HepG2 (cell line): ENCODE measurements at regions not wholly inside any gene's neighbourhood (a gene's known extent, or its start where the extent isn't known, plus 50 kb on each side); places are given as distances from the start of the nearest gene placed in this dataset.

ENCODE experiments used
- ATAC-seq: fragments of 200-7000 bp; cut with Tn5 transposase; 3 replicates; pipeline ENCODE4 v1.9.1; 2020; ENCODE audit warnings: mild to moderate bottlenecking, moderate library complexity
- BruUV-seq: library from RNA; stranded (reverse); fragments of 400-500 nt; replicated peaks from 2 replicates; lab custom pipeline; 2021; lab: Mats Ljungman, UMichigan
- CTCF ChIA-PET: fragments of 300-600 bp; formaldehyde crosslinking; extraction: SDS; loops from one replicate; lab custom pipeline; 2021; ENCODE audit warnings: low total read pairs, inconsistent platforms, low intra/inter-chr PET ratio; lab: Yijun Ruan, JAX
- POLR2A ChIA-PET: fragments of 350-600 bp; sonication (Branson Sonifier 250); formaldehyde crosslinking; loops from one replicate; lab custom pipeline; 2020; ENCODE audit warnings: antibody characterized with exemption, inconsistent platforms; lab: Yijun Ruan, JAX
- DNase-seq: peaks from one replicate; pipeline ENCODE4 v3.0.0-alpha.2; 2015; ENCODE audit warnings: low spot score
- FAIRE-seq: peaks from 3 replicates; lab custom pipeline; 2011; peaks lifted over from hg19 to GRCh38; lab: Jason Lieb, UNC
- H2AFZ ChIP-seq: one replicate; pipeline ENCODE4 v1.6.1; 2011; ENCODE audit warnings: low read length, inconsistent platforms
- H3K27ac ChIP-seq: fragments of 300-600 bp; 3 replicates; pipeline ENCODE4 v1.8.0; 2011; ENCODE audit warnings: mixed run types, mild to moderate bottlenecking, mixed read lengths, low read length, inconsistent platforms; ENCODE audit not compliant: insufficient read depth; ENCODE audit errors: extremely low read length
- H3K27me3 ChIP-seq, 2 experiments: fragments of 200-600 bp in 1 of 2; 2 replicates in 1 of 2; 3 replicates in 1 of 2; pipeline versions ENCODE4 v1.6.0 to v1.8.0; 2011; ENCODE audit warnings: low read length in 2 of 2, mild to moderate bottlenecking in 2 of 2, moderate library complexity in 2 of 2, inconsistent platforms in 1 of 2; ENCODE audit not compliant: insufficient read depth in 2 of 2, control insufficient read depth in 1 of 2
- H3K36me3 ChIP-seq, 2 experiments: fragments of 200-600 bp in 1 of 2; replicated peaks in 1 of 2; 2 replicates in 1 of 2; 3 replicates in 1 of 2; pipeline versions ENCODE4 v1.5.1 to v1.8.0; 2011; ENCODE audit warnings: low read length in 2 of 2, inconsistent platforms in 1 of 2; ENCODE audit not compliant: insufficient read depth in 2 of 2, control insufficient read depth in 1 of 2
- H3K4me1 ChIP-seq: 2 replicates; pipeline ENCODE4 v1.5.1; 2012; ENCODE audit warnings: low read length, inconsistent platforms; ENCODE audit not compliant: insufficient read depth
- H3K4me2 ChIP-seq: 2 replicates; pipeline ENCODE4 v1.6.0; 2011; ENCODE audit warnings: low read depth, low read length, inconsistent platforms
- H3K4me3 ChIP-seq, 3 experiments: fragments of 200-600 bp in 1 of 3; sonication (generic), shearing (Covaris generic) in 1 of 3; replicated peaks in 1 of 3; 2 replicates each; pipeline ENCODE4 v1.5.1; 2011 to 2016; ENCODE audit warnings: low read length in 3 of 3, inconsistent platforms in 2 of 3, low read depth in 2 of 3, mild to moderate bottlenecking in 2 of 3, control low read depth in 1 of 3, mixed read lengths in 1 of 3; ENCODE audit not compliant: insufficient read depth in 1 of 3
- H3K79me2 ChIP-seq: one replicate; pipeline ENCODE4 v1.6.1; 2011; ENCODE audit warnings: low read length, inconsistent platforms; ENCODE audit not compliant: insufficient read depth
- H3K9ac ChIP-seq: 2 replicates; pipeline ENCODE4 v1.6.0; 2011; ENCODE audit warnings: mild to moderate bottlenecking, low read depth, low read length, inconsistent platforms; ENCODE audit not compliant: insufficient read depth
- H3K9me3 ChIP-seq: 2 replicates; pipeline ENCODE4 v1.5.1; 2012; ENCODE audit warnings: mild to moderate bottlenecking, low read length
- H4K20me1 ChIP-seq: 2 replicates; pipeline ENCODE4 v1.6.0; 2011; ENCODE audit warnings: inconsistent platforms, mild to moderate bottlenecking, low read length, moderate library complexity; ENCODE audit not compliant: insufficient read depth
- CERS6 ChIP-seq: sonication (generic); formaldehyde crosslinking; IDR thresholded peaks from 2 replicates; pipeline ENCODE4 v1.5.0; 2020; ENCODE audit warnings: missing genetic modification reagents
- DRAP1 ChIP-seq: IDR thresholded peaks from 2 replicates; pipeline ENCODE4 v1.6.1; 2016; ENCODE audit warnings: missing genetic modification reagents, missing compliant biosample characterization
- RFX5 ChIP-seq: IDR thresholded peaks from 2 replicates; pipeline ENCODE4 v1.6.1; 2011; ENCODE audit warnings: low read depth, low read length, improper control_type of control experiment
- RORA ChIP-seq: sonication (generic); formaldehyde crosslinking; IDR thresholded peaks from 2 replicates; pipeline ENCODE4 v1.5.0; 2020; ENCODE audit warnings: mild to moderate bottlenecking, missing genetic modification reagents, moderate library complexity
- TCF7L2 ChIP-seq: IDR thresholded peaks from 2 replicates; pipeline ENCODE4 v1.6.1; 2011; ENCODE audit warnings: mild to moderate bottlenecking, low read depth, low read length, moderate library complexity
- ZKSCAN8 ChIP-seq: IDR thresholded peaks from 2 replicates; pipeline ENCODE4 v1.6.1; 2016; ENCODE audit warnings: borderline replicate concordance, missing genetic modification reagents, missing compliant biosample characterization
- ZNF17 ChIP-seq: sonication (generic); formaldehyde crosslinking; IDR thresholded peaks from 2 replicates; pipeline ENCODE4 v1.5.0; 2020; ENCODE audit warnings: mild to moderate bottlenecking, missing genetic modification reagents
- ZNF224 ChIP-seq: sonication (generic); formaldehyde crosslinking; IDR thresholded peaks from 2 replicates; pipeline ENCODE4 v1.5.0; 2020; ENCODE audit warnings: mild to moderate bottlenecking, missing genetic modification reagents
- ZNF331 ChIP-seq: sonication (generic); formaldehyde crosslinking; IDR thresholded peaks from 2 replicates; pipeline ENCODE4 v1.4.0; 2020; ENCODE audit warnings: missing genetic modification reagents
- ZNF597 ChIP-seq: sonication (generic); formaldehyde crosslinking; IDR thresholded peaks from 2 replicates; pipeline ENCODE4 v1.5.0; 2020; ENCODE audit warnings: missing genetic modification reagents
- ZNF883 ChIP-seq: sonication (generic); formaldehyde crosslinking; IDR thresholded peaks from 2 replicates; pipeline ENCODE4 v1.5.1; 2020; ENCODE audit warnings: mild to moderate bottlenecking, missing genetic modification reagents; ENCODE audit errors: not compliant biosample characterization
- WGBS: methylation state at CpG from one replicate; pipeline ENCODE4 v1.1.6; 2017; ENCODE audit warnings: low lambda C conversion rate; 5-methylcytosine and 5-hydroxymethylcytosine counted together
- in situ Hi-C: cut with HindIII; loops from 2 replicates; pipeline ENCODE4 v1.10.0; 2017; ENCODE audit warnings: low pct_unique_long_range_greater_than_20kb; ENCODE audit not compliant: extremely low pct_ligation_motif_present
- intact Hi-C: fragments of 100-400 bp; cut with micrococcal nuclease; formaldehyde crosslinking; loops from one replicate; pipeline ENCODE4 v1.10.0; 2022; ENCODE audit not compliant: unreplicated experiment

GRCh38 chr12:86543716-86544115 is 287.5 kb upstream of the MGAT4C start:
- in situ Hi-C loops: no loop called here
- BruUV-seq: no TSS peak
- DNase-seq (no peak), ATAC-seq (no peak), FAIRE-seq (no peak)
- H2AFZ ChIP-seq: no peak overlapping the region
- H3K4me2 ChIP-seq: no peak overlapping the region
- H3K4me1 ChIP-seq: no peaks in the 10 kb centered on the region
- intact Hi-C loops: no loop called here
- no peaks in the 10 kb centered on the region for H3K36me3 ChIP-seq
- no peak overlapping the region for H3K4me3 ChIP-seq
- H3K27ac ChIP-seq: no peak overlapping the region
- no peaks in the 10 kb centered on the region for H3K27me3 ChIP-seq
- H3K9me3 ChIP-seq: peaks cover 9% of the 10 kb centered on the region; the same call in 1 of the 2 replicates
- no peak overlapping the region for H3K9ac ChIP-seq
- no peaks in the 10 kb centered on the region for H4K20me1 ChIP-seq
- no peaks in the 10 kb centered on the region for H3K79me2 ChIP-seq
- CTCF ChIA-PET: no interaction called here
- WGBS: 0% methylated on average over 3 of the region's 3 CpGs
- POLR2A ChIA-PET: no interaction called here
- TF ChIP-seq RORA (CRISPR knock-in tag) (no peak), ZKSCAN8 (CRISPR knock-in tag) (no peak)

GRCh38 chr12:86530996-86531655 is 274.9 kb upstream of the MGAT4C start:
- H4K20me1 ChIP-seq: no peaks in the 10 kb centered on the region
- CTCF ChIA-PET: no interaction called here
- H3K4me2 ChIP-seq: no peak overlapping the region
- 5% methylated on average over 1 of the region's 1 CpG for WGBS
- no peaks in the 10 kb centered on the region for H3K4me1 ChIP-seq
- POLR2A ChIA-PET: no interaction called here
- H3K9me3 ChIP-seq: peaks cover 19% of the 10 kb centered on the region
- ATAC-seq: no peak
- no peaks in the 10 kb centered on the region for H3K27me3 ChIP-seq
- BruUV-seq: no TSS peak
- DNase-seq: no peak
- H3K27ac ChIP-seq: no peak overlapping the region
- H3K79me2 ChIP-seq: no peaks in the 10 kb centered on the region
- H3K9ac ChIP-seq: no peak overlapping the region
- no peaks in the 10 kb centered on the region for H3K36me3 ChIP-seq
- in situ Hi-C loops: no loop called here
- H3K4me3 ChIP-seq: no peak overlapping the region
- intact Hi-C loops: no loop called here
- TF ChIP-seq RFX5 (no peak), ZNF883 (CRISPR knock-in tag) (no peak), ZNF17 (CRISPR knock-in tag) (no peak), TCF7L2 (no peak), DRAP1 (CRISPR knock-in tag) (no peak), ZNF597 (no peak), ZNF224 (CRISPR knock-in tag) (no peak), CERS6 (CRISPR knock-in tag) (no peak), ZNF331 (CRISPR knock-in tag) (no peak)
- H2AFZ ChIP-seq: no peak overlapping the region
- no peak for FAIRE-seq
